ENCODE measurements at regions not wholly inside any gene's neighbourhood (a gene's known extent, or its start where the extent isn't known, plus 50 kb on each side); places are given as distances from the start of the nearest gene placed in this dataset.

GRCh38 chr6:144400321-144400720, 115.2 kb downstream of the UTRN start:
- no peak for TF ChIP-seq CTCF (IDR thresholded peaks at IDR 0.05)
- ChIA-PET POLR2A (no interaction called here), CTCF (no interaction called here)
- peaks cover 85% of the 10 kb centered on the region for H3K36me3 Mint-ChIP-seq (ENCODE audit: low read depth)
- peaks cover 21% of the 10 kb centered on the region for H3K36me3 ChIP-seq (ENCODE audit: insufficient read depth, low read length)
- H3K27ac ChIP-seq (ENCODE audit: low read depth in 1 of 2, low read length in 2 of 2): no peak overlapping the region
- H3K4me3 Mint-ChIP-seq: no peak overlapping the region
- no peak overlapping the region for H3K4me3 ChIP-seq (ENCODE audit: low read length)
- no peak for ATAC-seq (ENCODE audit: poor library complexity)
- H3K27me3 ChIP-seq (ENCODE audit: control insufficient read depth in 1 of 2, insufficient read depth in 2 of 2, low read length in 2 of 2): no peaks in the 10 kb centered on the region
- intact Hi-C loops (cut with DNase I, micrococcal nuclease): no loop called here
- no peak for DNase-seq
- H3K9me3 ChIP-seq (ENCODE audit: control insufficient read depth in 1 of 2, insufficient read depth in 1 of 2, low read length in 2 of 2): peaks cover 0 to 16% of the 10 kb centered on the region in 2 experiments
- H3K4me1 Mint-ChIP-seq (ENCODE audit: low read depth): peaks cover 69% of the 10 kb centered on the region
- peaks cover 10% of the 10 kb centered on the region for H3K9me3 Mint-ChIP-seq
- H3K4me1 ChIP-seq (ENCODE audit: insufficient read depth, low read length): no peaks in the 10 kb centered on the region
- H3K27me3 Mint-ChIP-seq: no peaks in the 10 kb centered on the region
- peak overlapping the region; percentile 12 for H3K27ac Mint-ChIP-seq

- CTCF ChIA-PET: no interaction called here
- Histone ChIP-seq H3K36me3 (ENCODE audit: insufficient read depth, low read length) (peaks cover 21% of the 10 kb centered on the region), H3K4me1 (ENCODE audit: insufficient read depth, low read length) (peaks cover 2% of the 10 kb centered on the region), H3K4me3 (ENCODE audit: low read length) (no peak overlapping the region), H3K27ac (ENCODE audit: low read depth in 1 of 2, low read length in 2 of 2) (no peak overlapping the region), H3K9me3 (ENCODE audit: control insufficient read depth in 1 of 2, insufficient read depth in 1 of 2, low read length in 2 of 2) (peaks cover 0 to 13% of the 10 kb centered on the region in 2 experiments), H3K27me3 (ENCODE audit: control insufficient read depth in 1 of 2, insufficient read depth in 2 of 2, low read length in 2 of 2) (no peaks in the 10 kb centered on the region)
- Mint-ChIP-seq H3K27ac (no peak overlapping the region), H3K36me3 (ENCODE audit: low read depth) (peaks cover 78% of the 10 kb centered on the region), H3K4me1 (ENCODE audit: low read depth) (peaks cover 68% of the 10 kb centered on the region), H3K9me3 (no peaks in the 10 kb centered on the region), H3K4me3 (no peak overlapping the region), H3K27me3 (no peaks in the 10 kb centered on the region)
- intact Hi-C loops (cut with DNase I, micrococcal nuclease): no loop called here
- TF ChIP-seq CTCF (IDR thresholded peaks at IDR 0.05): no peak
- DNase-seq (no peak), ATAC-seq (ENCODE audit: poor library complexity) (no peak)
- POLR2A ChIA-PET: interaction anchor here (1.3 kb wide), 1 partner anchor 117 kb away, joined by 3 read pairs; the partner anchor contains the start of gene UTRN
Measured at GRCh38 chr6:144401736-144402733, 116.9 kb downstream of the UTRN start.

- Mint-ChIP-seq H3K9me3 (no peaks in the 10 kb centered on the region), H3K27ac (no peak overlapping the region), H3K4me3 (no peak overlapping the region), H3K36me3 (ENCODE audit: low read depth) (peaks cover 74% of the 10 kb centered on the region), H3K4me1 (ENCODE audit: low read depth) (peaks cover 73% of the 10 kb centered on the region), H3K27me3 (no peaks in the 10 kb centered on the region)
- peaks cover 17% of the 10 kb centered on the region for H3K36me3 ChIP-seq (ENCODE audit: insufficient read depth, low read length)
- H3K9me3 ChIP-seq (ENCODE audit: control insufficient read depth in 1 of 2, insufficient read depth in 1 of 2, low read length in 2 of 2): peaks cover 0 to 6% of the 10 kb centered on the region in 2 experiments
- no peak overlapping the region for H3K4me3 ChIP-seq (ENCODE audit: low read length)
- ChIA-PET POLR2A (interaction anchor here (1.3 kb wide), 1 partner anchor 117 kb away, joined by 3 read pairs; the partner anchor contains the start of gene UTRN), CTCF (no interaction called here)
- no peak overlapping the region for H3K27ac ChIP-seq (ENCODE audit: low read depth in 1 of 2, low read length in 2 of 2)
- no peak for ATAC-seq (ENCODE audit: poor library complexity)
- intact Hi-C loops (cut with DNase I, micrococcal nuclease): no loop called here
- peaks cover 2% of the 10 kb centered on the region for H3K4me1 ChIP-seq (ENCODE audit: insufficient read depth, low read length)
- TF ChIP-seq CTCF (IDR thresholded peaks at IDR 0.05): no peak
- no peak for DNase-seq
- H3K27me3 ChIP-seq (ENCODE audit: control insufficient read depth in 1 of 2, insufficient read depth in 2 of 2, low read length in 2 of 2): no peaks in the 10 kb centered on the region
Measured at GRCh38 chr6:144402750-144403149, 117.6 kb downstream of the UTRN start.

All from CD4-positive, alpha-beta T cell (primary cell).